Subcutaneous abdominal adipose tissue (tissue), 5 donors: ENCODE measurements at regions not wholly inside any gene's neighbourhood (a gene's known extent, or its start where the extent isn't known, plus 50 kb on each side); places are given as distances from the start of the nearest gene placed in this dataset.

ENCODE experiments used
- H3K27ac ChIP-seq: one replicate; pipeline ENCODE4 v1.7.0; 2013; ENCODE audit warnings: low read depth, mild to moderate bottlenecking, inconsistent platforms, low read length, moderate library complexity
- H3K27me3 ChIP-seq, 5 donors: one replicate each; pipeline ENCODE4 v1.7.0; 2013; ENCODE audit warnings: low read length in 5 of 5, inconsistent platforms in 1 of 5; ENCODE audit not compliant: control insufficient read depth in 5 of 5, insufficient read depth in 4 of 5
- H3K36me3 ChIP-seq, 5 donors: one replicate each; pipeline ENCODE4 v1.7.0; 2013; ENCODE audit warnings: low read length in 5 of 5; ENCODE audit not compliant: control insufficient read depth in 5 of 5, insufficient read depth in 5 of 5
- H3K4me1 ChIP-seq, 5 donors: one replicate each; pipeline ENCODE4 v1.7.0; 2013; ENCODE audit warnings: low read length in 5 of 5, mild to moderate bottlenecking in 3 of 5, moderate library complexity in 1 of 5; ENCODE audit not compliant: control insufficient read depth in 5 of 5, insufficient read depth in 5 of 5
- H3K4me3 ChIP-seq, 5 donors: one replicate each; pipeline ENCODE4 v1.7.0; 2013; ENCODE audit warnings: low read length in 5 of 5, low read depth in 1 of 5
- H3K9ac ChIP-seq, 5 donors: one replicate each; pipeline ENCODE4 v1.7.0; 2013; ENCODE audit warnings: low read length in 5 of 5, mild to moderate bottlenecking in 4 of 5, moderate library complexity in 3 of 5
- H3K9me3 ChIP-seq, 5 donors: one replicate each; pipeline ENCODE4 v1.7.0; 2013; ENCODE audit warnings: low read length in 5 of 5; ENCODE audit not compliant: control insufficient read depth in 5 of 5
- donor health status: healthy.
- donor health status: healthy.
- donor health status: healthy.
- donor health status: healthy.
- donor health status: healthy.

DNA sequence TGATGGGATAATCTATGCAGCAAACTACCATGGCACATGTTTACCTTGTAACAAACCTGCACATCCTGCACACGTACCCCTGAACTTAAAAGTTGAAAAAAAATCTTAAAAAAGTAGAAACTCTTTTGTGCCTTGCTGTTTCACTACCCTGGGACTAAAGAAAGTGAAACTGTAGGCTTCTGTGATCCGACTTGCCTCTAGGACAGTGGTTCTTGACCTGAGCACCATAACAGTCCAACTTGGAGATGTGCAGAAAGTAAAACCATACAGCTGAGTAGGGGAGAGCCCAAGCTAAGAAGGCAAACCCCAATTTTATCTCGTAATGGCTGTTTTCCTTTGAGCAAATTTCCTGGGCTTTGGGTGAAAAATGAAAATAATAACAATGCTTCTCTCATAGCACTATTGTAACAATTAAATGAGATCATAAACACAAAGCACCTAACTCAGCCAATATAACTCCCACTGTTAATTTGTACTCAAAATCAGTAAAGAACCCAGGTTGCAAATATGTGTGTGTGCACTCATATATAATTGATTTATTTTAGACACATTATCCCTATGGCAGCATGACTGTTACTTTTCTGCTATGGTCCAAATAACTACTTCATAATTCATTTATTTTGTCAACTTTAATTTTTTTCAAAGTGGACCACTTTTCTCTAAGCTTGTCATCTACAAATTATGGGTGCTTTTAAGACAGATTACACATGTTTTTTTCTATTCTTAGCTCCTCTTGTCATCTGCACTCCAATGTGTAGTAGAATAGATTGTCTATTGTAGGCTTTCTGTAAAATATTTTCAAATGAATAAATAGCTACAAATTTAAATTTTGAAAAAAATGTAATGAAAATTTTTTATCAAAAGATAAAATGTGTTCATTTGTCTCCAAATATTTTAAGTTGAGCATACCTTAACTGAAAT is 334.9 kb downstream of the BTG1 start:
- H3K27ac ChIP-seq: no peak overlapping the region
- no peak overlapping the region for H3K4me3 ChIP-seq
- H3K4me1 ChIP-seq: peaks cover 0 to 5% (median 0%) of the 10 kb centered on the region in 5 donors
- peaks cover 0 to 12% (median 0%) of the 10 kb centered on the region in 5 donors for H3K9me3 ChIP-seq
- H3K9ac ChIP-seq: no peak overlapping the region
- H3K36me3 ChIP-seq: no peaks in the 10 kb centered on the region
- H3K27me3 ChIP-seq: no peaks in the 10 kb centered on the region

DNA sequence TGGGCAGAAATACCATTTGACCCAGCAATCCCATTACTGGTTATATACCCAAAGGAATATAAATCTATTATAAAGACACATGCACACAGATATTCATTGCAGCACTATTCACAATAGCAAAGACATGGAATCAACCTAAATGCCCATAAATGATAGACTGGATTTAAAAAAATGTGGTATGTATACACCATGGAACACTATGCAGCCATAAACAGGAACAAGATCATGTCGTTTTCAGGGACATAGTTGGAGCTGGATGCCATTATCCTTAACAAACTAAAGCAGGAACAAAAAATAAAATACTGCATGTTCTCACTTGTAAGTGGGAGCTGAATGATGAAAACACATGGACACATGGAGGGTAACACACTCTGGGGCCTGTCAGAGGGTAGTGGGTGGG is 335.6 kb downstream of the BTG1 start:
- H3K27me3 ChIP-seq: no peaks in the 10 kb centered on the region
- no peaks in the 10 kb centered on the region for H3K36me3 ChIP-seq
- H3K9me3 ChIP-seq: peaks cover 0 to 16% (median 0%) of the 10 kb centered on the region in 5 donors
- H3K4me1 ChIP-seq: peaks cover 0 to 5% (median 0%) of the 10 kb centered on the region in 5 donors
- H3K4me3 ChIP-seq: no peak overlapping the region
- no peak overlapping the region for H3K9ac ChIP-seq
- H3K27ac ChIP-seq: no peak overlapping the region

DNA sequence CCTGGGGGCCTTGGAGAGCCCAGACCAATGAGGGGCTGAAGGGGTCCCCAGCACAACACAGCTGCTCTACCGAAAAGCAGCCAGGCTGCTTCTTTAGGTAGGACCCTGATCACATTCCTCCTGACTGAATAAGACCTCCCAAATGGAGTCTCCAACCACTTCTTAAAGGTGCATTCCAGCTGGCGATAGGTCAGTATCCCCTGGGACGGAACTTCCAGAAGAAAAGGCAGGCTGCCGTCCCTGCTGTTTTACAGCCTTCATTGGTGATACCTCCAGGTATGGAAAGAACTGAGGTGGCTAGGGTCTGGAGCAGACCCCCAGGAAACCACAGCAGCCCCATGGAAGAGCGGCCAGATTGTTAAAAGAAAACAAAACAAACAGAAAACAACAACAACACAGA is 340.6 kb downstream of the BTG1 start:
- Histone ChIP-seq H3K4me1 (no peaks in the 10 kb centered on the region), H3K4me3 (no peak overlapping the region), H3K27me3 (no peaks in the 10 kb centered on the region), H3K9ac (no peak overlapping the region), H3K9me3 (peaks cover 0 to 12% (median 0%) of the 10 kb centered on the region in 5 donors), H3K27ac (no peak overlapping the region), H3K36me3 (no peaks in the 10 kb centered on the region)

GRCh38 chr12:91804533-91804932 is 341.1 kb downstream of the BTG1 start:
- Histone ChIP-seq H3K4me1 (no peaks in the 10 kb centered on the region), H3K9me3 (peaks cover 0 to 12% (median 0%) of the 10 kb centered on the region in 5 donors), H3K27me3 (no peaks in the 10 kb centered on the region), H3K4me3 (no peak overlapping the region), H3K9ac (no peak overlapping the region), H3K27ac (no peak overlapping the region), H3K36me3 (no peaks in the 10 kb centered on the region)

DNA sequence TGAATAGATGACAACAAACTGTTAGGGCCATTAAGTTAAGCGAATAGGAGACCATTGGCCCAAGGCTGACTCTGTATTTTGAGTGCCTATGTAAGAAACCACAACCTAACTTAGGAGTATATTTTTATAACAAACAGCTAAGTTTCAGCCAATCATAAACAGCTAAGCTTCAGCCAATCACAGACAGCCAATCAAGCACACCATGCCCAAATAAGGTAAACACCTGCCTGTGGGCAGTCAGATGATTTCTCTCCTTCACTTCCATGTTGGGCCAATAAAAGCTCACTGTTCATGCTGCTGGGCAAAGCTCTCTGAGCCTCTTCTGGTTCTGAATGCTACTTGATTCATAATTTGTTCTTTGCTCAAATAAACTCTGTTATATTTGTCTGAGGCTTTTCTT is 344.6 kb downstream of the BTG1 start:
- Histone ChIP-seq H3K27ac (no peak overlapping the region), H3K9ac (no peak overlapping the region), H3K4me1 (no peaks in the 10 kb centered on the region), H3K9me3 (peaks cover 0 to 4% (median 0%) of the 10 kb centered on the region in 5 donors), H3K4me3 (no peak overlapping the region), H3K36me3 (no peaks in the 10 kb centered on the region), H3K27me3 (no peaks in the 10 kb centered on the region)

DNA sequence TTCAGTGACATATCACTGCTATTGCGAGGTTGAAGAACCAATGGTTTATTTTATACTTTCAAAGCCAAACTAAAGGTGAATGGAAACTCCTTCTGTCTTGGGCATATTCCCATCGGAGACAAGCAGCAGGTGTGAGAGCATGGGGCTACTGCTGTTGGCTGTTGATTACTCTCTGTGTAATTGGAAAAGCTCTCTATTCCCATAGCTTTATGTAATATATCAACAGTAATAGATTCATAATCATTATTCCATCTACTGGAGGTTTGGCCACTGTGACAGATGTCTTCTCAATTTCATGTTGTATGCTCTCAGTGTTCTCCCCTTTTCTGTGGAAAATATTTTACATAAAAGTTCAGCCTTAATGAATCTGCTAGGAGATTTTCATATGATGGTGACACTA is 352.0 kb downstream of the BTG1 start:
- H3K4me3 ChIP-seq: no peak overlapping the region
- no peaks in the 10 kb centered on the region for H3K36me3 ChIP-seq
- H3K27ac ChIP-seq: no peak overlapping the region
- no peaks in the 10 kb centered on the region for H3K4me1 ChIP-seq
- no peak overlapping the region for H3K9ac ChIP-seq
- H3K27me3 ChIP-seq: no peaks in the 10 kb centered on the region
- no peaks in the 10 kb centered on the region for H3K9me3 ChIP-seq

DNA sequence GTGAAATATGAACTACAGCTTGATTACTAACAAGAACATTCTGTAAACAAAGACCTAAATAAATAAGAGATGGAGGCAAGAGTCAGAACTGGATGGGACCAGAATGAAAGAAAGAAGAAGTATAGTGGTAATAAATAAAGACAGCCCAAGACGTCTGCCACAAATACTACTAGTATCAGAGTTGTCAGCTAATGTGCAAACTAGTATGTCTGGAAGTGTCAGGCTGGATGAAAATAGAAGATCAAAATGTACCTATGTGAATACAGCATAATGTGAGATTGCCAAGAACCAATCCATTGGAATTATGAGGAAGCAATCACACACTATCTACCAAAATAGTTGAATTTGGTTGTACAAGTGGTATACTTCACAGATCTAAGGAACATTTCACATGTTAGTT is 353.0 kb downstream of the BTG1 start:
- Histone ChIP-seq H3K4me1 (no peaks in the 10 kb centered on the region), H3K36me3 (no peaks in the 10 kb centered on the region), H3K9ac (no peak overlapping the region), H3K27me3 (no peaks in the 10 kb centered on the region), H3K9me3 (no peaks in the 10 kb centered on the region), H3K27ac (no peak overlapping the region), H3K4me3 (no peak overlapping the region)

GRCh38 chr12:91786499-91787272 is 359.0 kb downstream of the BTG1 start:
- Histone ChIP-seq H3K27ac (no peak overlapping the region), H3K4me1 (no peaks in the 10 kb centered on the region), H3K27me3 (no peaks in the 10 kb centered on the region), H3K4me3 (no peak overlapping the region), H3K36me3 (no peaks in the 10 kb centered on the region), H3K9me3 (no peaks in the 10 kb centered on the region), H3K9ac (no peak overlapping the region)

DNA sequence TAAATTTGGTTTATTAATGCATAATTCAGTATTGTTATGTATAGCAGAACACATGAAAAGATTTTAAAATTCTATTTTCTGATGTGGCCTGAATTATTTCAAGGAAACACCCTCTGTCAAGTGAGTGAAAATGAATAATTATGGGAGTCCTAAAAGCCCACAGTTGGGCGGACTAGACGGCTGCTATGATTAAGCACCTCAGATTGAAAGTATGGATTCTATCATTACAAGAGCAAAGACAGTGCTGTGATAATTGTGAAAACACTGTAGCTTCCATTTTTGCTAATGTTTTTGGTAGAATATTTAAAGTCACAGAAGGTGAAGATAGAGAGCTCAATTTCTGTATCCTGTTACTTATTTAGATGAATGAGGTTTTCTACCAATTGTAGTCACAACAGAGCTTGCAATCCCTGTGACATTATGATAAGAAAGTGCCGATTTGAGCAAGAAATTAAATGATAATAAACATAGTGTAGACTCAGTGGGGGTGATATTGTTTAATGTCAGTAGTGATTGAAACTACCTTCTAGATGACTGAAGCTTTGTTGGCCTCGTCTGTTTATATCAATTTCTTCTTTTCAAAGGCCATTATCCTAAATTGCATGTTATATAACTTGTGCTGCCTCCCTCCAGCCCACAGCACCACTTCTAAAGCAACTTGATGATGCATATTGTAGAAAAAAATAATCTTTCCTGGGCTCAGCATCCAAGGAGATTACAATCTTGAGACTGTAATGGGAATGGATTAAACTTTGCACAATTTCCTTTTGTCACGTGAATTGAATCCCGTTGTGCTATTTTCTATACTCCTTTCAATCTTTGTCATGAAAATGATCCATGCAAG is 359.8 kb downstream of the BTG1 start:
- Histone ChIP-seq H3K9ac (no peak overlapping the region), H3K27me3 (no peaks in the 10 kb centered on the region), H3K27ac (no peak overlapping the region)

More for the DNA sequence above, 359.8 kb downstream of the BTG1 start:
- H3K4me1 ChIP-seq: no peaks in the 10 kb centered on the region
- H3K36me3 ChIP-seq: no peaks in the 10 kb centered on the region
- H3K4me3 ChIP-seq: no peak overlapping the region
- H3K9me3 ChIP-seq: no peaks in the 10 kb centered on the region
